Muscle layer of duodenum (tissue), 2 donors: ENCODE measurements at regions not wholly inside any gene's neighbourhood (a gene's known extent, or its start where the extent isn't known, plus 50 kb on each side); places are given as distances from the start of the nearest gene placed in this dataset.

Experiments used
- H3K27ac ChIP-seq: one replicate; pipeline ENCODE4 v1.7.0; 2013; ENCODE audit warnings: mild to moderate bottlenecking, low read length
- H3K27me3 ChIP-seq: one replicate; pipeline ENCODE4 v1.7.0; 2013; ENCODE audit warnings: low read depth, mild to moderate bottlenecking, control low read depth, low read length
- H3K36me3 ChIP-seq, 2 donors: one replicate each; pipeline ENCODE4 v1.7.0; 2013; ENCODE audit warnings: low read length in 2 of 2, control low read depth in 1 of 2, mild to moderate bottlenecking in 1 of 2; ENCODE audit not compliant: insufficient read depth in 2 of 2, control insufficient read depth in 1 of 2
- H3K4me1 ChIP-seq, 2 donors: one replicate each; pipeline ENCODE4 v1.7.0; 2013; ENCODE audit warnings: low read length in 2 of 2, mild to moderate bottlenecking in 2 of 2, control low read depth in 1 of 2, moderate library complexity in 1 of 2; ENCODE audit not compliant: insufficient read depth in 2 of 2, control insufficient read depth in 1 of 2
- H3K4me3 ChIP-seq, 2 donors: one replicate each; pipeline ENCODE4 v1.7.0; 2013; ENCODE audit warnings: low read length in 2 of 2, low read depth in 1 of 2, mild to moderate bottlenecking in 1 of 2
- H3K9me3 ChIP-seq, 2 donors: one replicate each; pipeline ENCODE4 v1.7.0; 2013; ENCODE audit warnings: low read length in 2 of 2, control low read depth in 1 of 2, mild to moderate bottlenecking in 1 of 2; ENCODE audit not compliant: control insufficient read depth in 1 of 2
- donor health status: healthy.

- H3K4me1 ChIP-seq = no peaks in the 10 kb centered on the region
- no peak overlapping the region for H3K4me3 ChIP-seq
- no peak overlapping the region for H3K27ac ChIP-seq
- H3K9me3 ChIP-seq = peaks cover 11 to 12% of the 10 kb centered on the region in 2 donors
- no peaks in the 10 kb centered on the region for H3K27me3 ChIP-seq
- H3K36me3 ChIP-seq = no peaks in the 10 kb centered on the region
Measured at GRCh38 chr5:2958976-2959375, 207.5 kb upstream of the IRX2 start.

DNA sequence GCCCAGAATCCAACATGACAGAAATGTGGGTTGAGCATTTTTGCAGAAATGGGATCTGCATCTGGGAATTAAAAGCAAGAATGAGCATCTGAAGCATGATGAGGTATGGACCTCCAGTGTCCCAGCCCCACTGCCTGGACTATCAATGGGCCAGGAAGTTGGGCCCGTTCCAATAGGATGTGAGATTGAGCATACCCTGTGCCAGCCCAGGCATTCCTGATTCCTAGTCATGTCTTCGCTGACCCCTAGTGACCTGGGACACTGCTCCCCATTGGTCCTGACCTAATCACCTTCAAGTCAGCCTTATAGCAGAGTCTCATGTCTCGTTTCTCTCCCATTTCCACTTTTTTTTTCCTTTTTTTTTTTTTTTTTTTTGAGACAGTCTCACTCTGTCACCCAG is 197.4 kb upstream of the IRX2 start:
- no peaks in the 10 kb centered on the region for H3K36me3 ChIP-seq
- peaks cover 0 to 7% of the 10 kb centered on the region in 2 donors for H3K9me3 ChIP-seq
- no peaks in the 10 kb centered on the region for H3K27me3 ChIP-seq
- H3K4me1 ChIP-seq = no peaks in the 10 kb centered on the region
- H3K27ac ChIP-seq = no peak overlapping the region
- H3K4me3 ChIP-seq = no peak overlapping the region

GRCh38 chr5:2946315-2946714 is 194.8 kb upstream of the IRX2 start:
- Histone ChIP-seq H3K27ac (no peak overlapping the region), H3K36me3 (no peaks in the 10 kb centered on the region), H3K9me3 (peaks cover 0 to 9% of the 10 kb centered on the region in 2 donors), H3K4me3 (no peak overlapping the region), H3K4me1 (no peaks in the 10 kb centered on the region), H3K27me3 (no peaks in the 10 kb centered on the region)

GRCh38 chr5:2936413-2936812 is 184.9 kb upstream of the IRX2 start:
- Histone ChIP-seq H3K4me1 (no peaks in the 10 kb centered on the region), H3K36me3 (no peaks in the 10 kb centered on the region)

GRCh38 chr5:2929779-2930178 is 178.3 kb upstream of the IRX2 start:
- Histone ChIP-seq H3K27me3 (no peaks in the 10 kb centered on the region), H3K36me3 (no peaks in the 10 kb centered on the region), H3K4me1 (no peaks in the 10 kb centered on the region), H3K9me3 (no peaks in the 10 kb centered on the region), H3K4me3 (no peak overlapping the region), H3K27ac (no peak overlapping the region)

More at GRCh38 chr5:2936413-2936812, 184.9 kb upstream of the IRX2 start:
- no peaks in the 10 kb centered on the region for H3K27me3 ChIP-seq
- H3K27ac ChIP-seq = no peak overlapping the region
- peaks cover 0 to 15% of the 10 kb centered on the region in 2 donors for H3K9me3 ChIP-seq
- H3K4me3 ChIP-seq = no peak overlapping the region

- Histone ChIP-seq H3K27ac (no peak overlapping the region), H3K27me3 (no peaks in the 10 kb centered on the region), H3K4me3 (no peak overlapping the region), H3K36me3 (no peaks in the 10 kb centered on the region), H3K9me3 (peaks cover 0 to 14% of the 10 kb centered on the region in 2 donors), H3K4me1 (no peaks in the 10 kb centered on the region)
Measured at GRCh38 chr5:2921651-2922050, 170.2 kb upstream of the IRX2 start.

DNA sequence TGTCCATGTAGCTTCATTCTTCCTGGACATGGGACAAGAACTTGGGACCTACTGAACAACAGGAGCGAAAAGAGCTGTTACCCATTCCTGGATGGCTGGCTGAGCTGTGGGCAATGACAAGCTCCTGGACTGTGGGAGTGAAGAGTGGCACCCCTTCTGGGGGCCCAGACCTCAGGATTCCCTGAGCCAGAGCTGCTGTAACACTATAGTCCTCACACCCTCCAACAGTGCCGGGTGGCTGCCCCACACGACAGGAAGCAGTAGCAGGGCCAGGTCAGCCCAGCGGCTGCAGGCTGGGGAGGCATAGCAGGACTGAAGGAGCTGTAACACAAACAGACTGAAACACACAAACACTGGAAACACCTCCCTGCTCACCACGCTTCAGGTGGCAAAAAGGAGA is 169.7 kb upstream of the IRX2 start:
- no peaks in the 10 kb centered on the region for H3K4me1 ChIP-seq
- no peak overlapping the region for H3K27ac ChIP-seq
- peaks cover 0 to 14% of the 10 kb centered on the region in 2 donors for H3K9me3 ChIP-seq
- H3K4me3 ChIP-seq = no peak overlapping the region
- no peaks in the 10 kb centered on the region for H3K36me3 ChIP-seq
- no peaks in the 10 kb centered on the region for H3K27me3 ChIP-seq

GRCh38 chr5:2920312-2920711 is 168.8 kb upstream of the IRX2 start:
- no peak overlapping the region for H3K27ac ChIP-seq
- H3K27me3 ChIP-seq = no peaks in the 10 kb centered on the region
- no peaks in the 10 kb centered on the region for H3K4me1 ChIP-seq
- no peak overlapping the region for H3K4me3 ChIP-seq
- peaks cover 0 to 14% of the 10 kb centered on the region in 2 donors for H3K9me3 ChIP-seq
- no peaks in the 10 kb centered on the region for H3K36me3 ChIP-seq

DNA sequence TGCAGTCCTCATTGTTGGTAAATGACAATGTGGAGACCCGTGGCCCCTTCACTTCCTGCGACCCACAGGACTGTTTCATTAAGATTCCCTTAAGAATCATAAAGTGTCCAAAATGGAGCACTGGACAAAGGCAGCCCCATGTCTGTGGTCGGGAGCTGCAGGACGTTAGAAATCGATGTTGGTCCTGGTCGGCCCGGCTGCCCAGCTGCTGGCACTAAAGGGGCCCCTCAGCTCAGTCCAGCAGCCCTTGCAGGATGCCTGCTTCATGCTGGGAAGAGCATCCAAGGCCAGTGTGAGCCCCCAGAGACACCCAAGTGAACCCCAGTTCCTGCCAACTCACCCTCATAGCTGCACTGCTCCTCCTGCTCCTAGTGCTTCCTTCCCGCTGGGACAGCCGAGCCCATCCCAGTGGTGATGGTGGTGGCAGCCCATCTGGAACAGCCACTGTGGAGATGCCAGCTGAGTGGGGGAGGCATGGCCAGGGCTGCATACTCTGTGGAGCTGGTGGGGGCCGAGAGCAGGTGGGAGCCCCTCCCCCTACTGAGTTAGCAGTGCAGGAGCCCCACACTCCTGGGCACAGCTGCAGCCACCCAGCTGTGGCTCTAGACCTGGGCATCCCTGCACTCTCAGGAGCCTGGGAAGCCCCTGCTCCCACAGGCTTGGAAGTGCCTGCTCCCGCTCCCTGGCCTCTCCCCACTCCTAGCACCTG is 168.0 kb upstream of the IRX2 start:
- Histone ChIP-seq H3K9me3 (peaks cover 0 to 14% of the 10 kb centered on the region in 2 donors), H3K4me1 (no peaks in the 10 kb centered on the region), H3K27me3 (no peaks in the 10 kb centered on the region), H3K36me3 (no peaks in the 10 kb centered on the region), H3K27ac (no peak overlapping the region), H3K4me3 (no peak overlapping the region)

GRCh38 chr5:2917524-2917923 is 166.0 kb upstream of the IRX2 start:
- H3K9me3 ChIP-seq = peaks cover 0 to 9% of the 10 kb centered on the region in 2 donors

DNA sequence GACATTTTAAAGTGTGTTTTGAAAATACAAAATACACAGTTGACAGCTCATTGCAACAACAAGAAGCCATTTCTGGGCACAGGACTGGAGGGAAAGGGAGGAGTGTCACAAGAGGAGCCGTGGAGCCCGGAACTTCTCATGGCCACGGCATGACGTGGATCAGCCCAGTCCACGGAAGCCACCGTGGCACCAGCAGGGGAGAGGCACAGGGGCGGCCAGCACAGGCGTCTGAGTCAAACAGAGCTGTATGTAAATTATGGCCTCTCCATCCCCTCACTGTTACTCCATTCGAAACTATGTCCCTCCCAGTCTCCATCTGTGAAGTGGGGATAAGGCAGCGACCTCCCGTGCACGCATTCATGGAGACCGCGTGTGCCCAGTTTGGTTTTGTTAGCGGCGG is 165.6 kb upstream of the IRX2 start:
- Histone ChIP-seq H3K27me3 (no peaks in the 10 kb centered on the region), H3K27ac (no peak overlapping the region), H3K4me1 (no peaks in the 10 kb centered on the region), H3K4me3 (no peak overlapping the region), H3K9me3 (peaks cover 0 to 7% of the 10 kb centered on the region in 2 donors), H3K36me3 (no peaks in the 10 kb centered on the region)

More at GRCh38 chr5:2917524-2917923, 166.0 kb upstream of the IRX2 start:
- Histone ChIP-seq H3K4me1 (no peaks in the 10 kb centered on the region), H3K27me3 (no peaks in the 10 kb centered on the region), H3K27ac (no peak overlapping the region), H3K36me3 (no peaks in the 10 kb centered on the region), H3K4me3 (no peak overlapping the region)
